SU-DHL-6 (cell line): ENCODE measurements at regions not wholly inside any gene's neighbourhood (a gene's known extent, or its start where the extent isn't known, plus 50 kb on each side); places are given as distances from the start of the nearest gene placed in this dataset.

Experiments used
- EZH2phosphoT487 ChIP-seq: fragments of 200-600 bp; sonication (generic), shearing (Covaris generic); conservative IDR thresholded peaks from 2 replicates; pipeline ENCODE4 v1.6.1; 2018; ENCODE audit warnings: mild to moderate bottlenecking, antibody characterized with exemption, low read length, moderate library complexity, mixed read lengths
- TF ChIP-seq, protein P1 (sequence below): fragments of 200-600 bp; sonication (generic); IDR thresholded peaks from one replicate; pipeline ENCODE4 v1.5.1; 2017; ENCODE audit warnings: antibody characterized with exemption, mild to moderate bottlenecking, low read length, moderate library complexity; ENCODE audit not compliant: insufficient read depth, poor library complexity, severe bottlenecking

DNA sequence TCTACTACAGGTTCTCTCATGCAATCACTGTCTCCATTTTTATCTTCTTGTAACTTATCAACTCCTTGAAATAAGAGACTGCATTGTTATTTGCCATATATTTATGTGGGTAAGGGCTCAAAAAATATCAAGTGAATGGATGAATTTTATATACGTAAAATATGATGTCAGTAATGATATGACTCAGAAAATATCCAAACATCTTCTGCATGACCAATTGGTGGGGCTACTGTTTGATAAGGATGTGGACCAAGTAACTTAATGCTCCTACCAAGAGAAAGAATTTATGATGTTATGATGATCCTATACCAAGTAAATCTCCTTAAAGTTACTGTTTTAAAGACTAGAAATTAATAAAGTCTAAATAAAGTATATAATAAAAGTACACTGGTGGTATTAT, 103.7 kb downstream of the OGFRL1 start:
- TF ChIP-seq, protein P1, sequence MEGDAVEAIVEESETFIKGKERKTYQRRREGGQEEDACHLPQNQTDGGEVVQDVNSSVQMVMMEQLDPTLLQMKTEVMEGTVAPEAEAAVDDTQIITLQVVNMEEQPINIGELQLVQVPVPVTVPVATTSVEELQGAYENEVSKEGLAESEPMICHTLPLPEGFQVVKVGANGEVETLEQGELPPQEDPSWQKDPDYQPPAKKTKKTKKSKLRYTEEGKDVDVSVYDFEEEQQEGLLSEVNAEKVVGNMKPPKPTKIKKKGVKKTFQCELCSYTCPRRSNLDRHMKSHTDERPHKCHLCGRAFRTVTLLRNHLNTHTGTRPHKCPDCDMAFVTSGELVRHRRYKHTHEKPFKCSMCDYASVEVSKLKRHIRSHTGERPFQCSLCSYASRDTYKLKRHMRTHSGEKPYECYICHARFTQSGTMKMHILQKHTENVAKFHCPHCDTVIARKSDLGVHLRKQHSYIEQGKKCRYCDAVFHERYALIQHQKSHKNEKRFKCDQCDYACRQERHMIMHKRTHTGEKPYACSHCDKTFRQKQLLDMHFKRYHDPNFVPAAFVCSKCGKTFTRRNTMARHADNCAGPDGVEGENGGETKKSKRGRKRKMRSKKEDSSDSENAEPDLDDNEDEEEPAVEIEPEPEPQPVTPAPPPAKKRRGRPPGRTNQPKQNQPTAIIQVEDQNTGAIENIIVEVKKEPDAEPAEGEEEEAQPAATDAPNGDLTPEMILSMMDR: no peak
- TF ChIP-seq EZH2phosphoT487: no peak
